Stimulated activated CD4-positive, alpha-beta T cell treated with anti-CD3 and anti-CD28 coated beads, Interleukin-12 subunit alpha, Interleukin-12 subunit beta, amount 100 ng/mL, for 24 hours (primary cell): ENCODE measurements at regions not wholly inside any gene's neighbourhood (a gene's known extent, or its start where the extent isn't known, plus 50 kb on each side); places are given as distances from the start of the nearest gene placed in this dataset.

ENCODE experiments used
- DNase-seq, 2 experiments: peaks; one replicate each; pipeline ENCODE4 v3.0.0-alpha.2; 2020; ENCODE audit warnings: low read depth in 2 of 2

DNA sequence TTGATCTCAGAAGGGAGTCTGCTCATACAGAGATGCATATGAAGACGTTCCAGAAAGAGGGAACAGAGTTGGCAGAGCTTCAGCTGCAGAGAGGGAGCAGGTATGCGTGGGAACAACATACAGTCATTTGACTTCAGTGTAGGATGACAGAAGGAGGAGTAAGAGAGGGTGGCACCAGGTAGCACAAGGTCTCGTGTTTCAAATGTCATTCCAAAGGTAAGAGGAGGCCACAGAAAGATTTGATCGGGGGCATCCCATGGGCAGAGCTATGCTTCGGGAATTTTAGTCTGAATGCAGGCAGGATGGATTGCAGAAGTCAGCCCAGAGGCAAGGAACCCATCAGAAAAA, 367.1 kb downstream of the CDK5RAP2 start:
- no peak for DNase-seq

DNA sequence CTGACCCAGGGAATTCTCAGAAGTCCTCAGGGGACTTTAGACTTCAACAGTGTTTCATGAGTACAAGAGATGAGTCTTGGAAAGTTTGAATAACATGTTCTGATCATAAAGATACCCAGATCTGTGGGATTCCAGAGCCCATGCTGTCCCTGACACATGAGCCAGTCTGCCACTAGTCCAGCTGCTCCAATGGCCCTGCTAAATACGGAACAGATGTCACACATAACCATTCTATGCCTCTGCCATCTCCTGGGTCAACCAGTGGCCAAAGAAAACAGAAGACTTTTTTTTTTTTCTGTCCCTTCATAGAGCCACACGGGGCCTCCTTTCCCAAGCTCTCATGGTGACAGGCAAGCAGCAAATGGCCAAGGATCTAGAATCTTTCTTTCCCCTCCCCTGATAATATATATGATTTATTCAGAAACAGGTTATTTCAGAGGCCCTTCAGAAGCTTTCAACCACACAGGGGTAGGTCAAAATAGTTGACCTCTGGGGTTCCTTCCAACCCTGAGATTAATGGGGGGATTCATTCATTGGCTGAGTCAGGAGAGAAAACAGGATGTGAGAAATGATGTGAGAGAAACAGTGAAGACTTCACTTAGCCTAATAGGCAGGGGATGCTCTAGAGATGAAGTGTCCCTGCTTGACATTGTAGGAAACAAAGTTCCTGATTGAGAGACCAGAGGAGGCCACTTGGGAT, 367.7 kb downstream of the CDK5RAP2 start:
- no peak for DNase-seq

DNA sequence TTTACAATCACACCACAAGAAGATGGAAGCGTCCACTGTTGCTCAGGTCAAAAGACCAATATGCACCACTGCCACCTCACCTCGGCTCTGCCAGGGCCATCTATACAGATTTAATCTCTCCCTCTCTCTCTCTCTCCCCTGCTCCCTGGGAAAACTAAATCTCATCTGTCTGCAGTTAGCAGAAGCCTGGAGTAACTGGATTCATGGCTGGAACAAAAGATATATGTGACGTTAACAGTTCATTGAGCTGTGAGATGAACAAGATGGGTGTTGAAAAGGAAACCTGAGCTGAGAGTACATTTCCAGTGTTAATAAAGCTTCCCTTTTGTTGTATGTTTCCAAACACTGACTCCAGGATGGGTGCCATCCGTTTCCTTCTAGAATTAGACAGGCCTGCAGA, 369.7 kb downstream of the CDK5RAP2 start:
- no peak for DNase-seq

DNA sequence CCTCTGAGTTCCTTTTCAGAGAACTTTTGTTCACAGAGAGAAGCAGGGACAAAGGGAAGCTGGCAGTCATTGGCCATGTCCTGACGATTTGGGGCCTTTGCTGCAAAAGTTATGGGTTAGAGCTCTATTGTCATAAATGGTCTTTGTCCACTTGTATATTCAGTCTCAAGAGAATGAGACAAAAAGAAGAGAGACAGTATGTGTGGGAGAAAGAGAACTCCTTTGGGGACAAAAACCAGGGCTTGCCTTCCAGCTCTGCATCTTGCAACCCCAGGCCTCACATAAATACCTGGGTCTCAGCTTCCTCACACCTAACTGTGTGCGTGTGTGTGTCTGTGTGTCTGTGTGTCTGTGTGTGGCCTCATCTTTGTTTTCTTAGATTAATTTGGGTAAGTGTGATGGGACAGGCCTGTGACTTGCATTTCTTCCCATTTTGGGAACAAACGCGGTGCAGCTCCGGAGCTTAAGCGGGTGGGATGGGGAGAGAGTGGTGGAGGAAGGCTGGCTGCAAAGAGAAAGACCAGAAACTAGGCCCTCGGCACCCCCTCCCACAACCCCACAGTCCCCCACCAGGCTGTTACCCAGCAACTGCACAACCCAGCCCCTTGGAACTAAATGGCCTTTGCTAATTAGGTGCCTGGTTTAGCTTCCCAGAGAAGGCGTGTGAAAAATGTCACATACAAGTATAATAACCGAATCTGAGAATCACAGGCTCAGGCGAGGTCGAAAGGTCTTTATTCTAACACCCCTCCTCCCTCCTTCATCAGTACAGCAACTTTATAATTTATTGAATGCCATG, 376.9 kb downstream of the CDK5RAP2 start:
- DNase-seq, result no peak

DNA sequence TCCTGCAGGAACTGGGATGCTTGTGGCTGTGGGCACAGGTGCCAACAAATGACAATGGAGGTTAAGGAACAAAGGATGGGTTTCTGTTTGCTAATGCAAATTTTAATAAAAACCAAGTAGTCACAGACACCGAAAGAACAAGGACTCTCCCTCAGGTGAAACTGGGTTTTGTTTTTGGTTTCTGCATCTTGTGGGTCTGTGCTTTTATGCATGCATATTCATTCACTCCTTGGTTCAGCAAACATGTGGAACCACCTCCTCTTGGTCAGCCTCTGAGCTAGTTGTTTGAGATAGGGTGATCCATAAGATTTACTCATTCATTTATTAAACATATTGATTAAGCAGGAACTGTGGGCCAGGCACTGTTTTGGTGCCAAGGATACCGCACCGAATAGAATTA, 381.9 kb downstream of the CDK5RAP2 start:
- no peak for DNase-seq

DNA sequence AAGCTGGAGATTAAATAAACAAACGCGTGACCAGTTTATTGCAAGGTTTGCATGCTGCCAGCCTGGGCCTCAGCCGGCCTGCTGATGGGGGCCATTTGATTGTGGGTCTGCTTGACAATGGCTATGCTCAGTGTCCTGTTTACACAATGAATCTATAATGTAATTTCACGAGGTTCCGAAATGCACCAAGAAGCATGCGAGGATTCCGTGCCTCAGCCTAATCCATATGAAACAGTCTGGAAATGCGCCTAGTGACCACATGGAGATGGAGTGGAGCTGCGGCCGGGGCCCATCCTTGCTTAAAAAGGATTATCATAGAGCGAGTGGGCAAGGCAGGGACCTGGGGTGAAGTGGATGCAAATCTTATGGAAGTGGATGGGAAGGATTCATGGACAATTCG, 382.4 kb downstream of the CDK5RAP2 start:
- DNase-seq, result no peak

DNA sequence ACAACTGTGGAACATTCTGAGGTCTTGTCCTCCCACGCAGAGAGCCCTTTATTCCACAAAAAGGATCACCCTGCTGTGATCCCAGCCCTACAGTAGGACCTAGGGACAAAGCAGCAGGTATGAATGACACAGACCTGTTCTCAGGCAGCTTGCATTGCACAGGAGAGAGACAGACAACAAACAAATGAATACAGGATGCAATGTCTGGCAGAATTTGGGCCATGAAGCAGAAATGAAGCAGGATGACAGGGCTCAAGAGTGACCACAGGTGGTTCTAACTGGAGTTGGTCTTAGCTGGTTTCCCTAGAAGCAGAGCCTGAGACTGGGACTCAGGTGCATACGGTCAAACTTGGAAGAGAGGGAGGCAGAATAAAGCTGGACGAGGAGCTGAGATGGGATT, 388.8 kb downstream of the CDK5RAP2 start:
- no peak for DNase-seq

DNA sequence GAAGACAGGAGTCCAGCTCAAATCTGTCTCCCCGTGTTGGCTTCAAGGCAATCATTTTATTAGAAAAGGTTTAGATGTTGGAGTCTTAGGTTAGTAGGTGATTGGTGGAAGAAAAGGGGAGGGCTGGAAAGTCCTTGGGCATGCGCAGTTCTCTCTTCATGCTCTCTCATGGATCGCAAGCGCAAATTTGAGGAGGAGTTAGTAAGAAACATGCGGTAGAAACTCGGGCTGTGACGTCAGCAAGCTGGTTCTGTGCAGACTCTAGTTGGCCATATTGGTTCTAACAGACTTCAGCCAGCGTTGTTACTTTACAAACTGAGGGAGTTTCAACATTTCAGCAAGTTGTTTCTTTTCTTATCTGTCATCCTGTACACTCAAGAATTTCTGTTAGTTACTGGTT, 392.2 kb downstream of the CDK5RAP2 start:
- DNase-seq, result no peak

DNA sequence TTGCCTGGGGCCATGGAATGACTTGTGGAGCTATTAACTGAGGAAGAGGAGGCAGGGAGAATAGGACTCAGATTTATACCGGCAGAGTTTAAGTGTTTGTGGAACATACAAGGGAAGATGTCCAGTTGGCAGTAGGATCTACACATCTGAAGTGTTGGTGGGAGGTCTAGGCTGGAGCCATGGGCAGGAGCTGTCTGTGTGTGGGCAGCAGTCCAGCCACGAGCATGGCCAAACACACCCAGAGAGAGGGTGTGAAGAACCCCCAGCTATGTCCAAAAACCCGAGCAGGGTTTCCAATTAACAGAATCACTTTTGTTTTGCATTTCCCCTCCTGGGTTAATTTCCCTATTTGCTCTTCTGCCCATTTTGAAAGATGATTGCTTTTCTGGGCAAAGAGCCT, 393.7 kb downstream of the CDK5RAP2 start:
- no peak for DNase-seq

DNA sequence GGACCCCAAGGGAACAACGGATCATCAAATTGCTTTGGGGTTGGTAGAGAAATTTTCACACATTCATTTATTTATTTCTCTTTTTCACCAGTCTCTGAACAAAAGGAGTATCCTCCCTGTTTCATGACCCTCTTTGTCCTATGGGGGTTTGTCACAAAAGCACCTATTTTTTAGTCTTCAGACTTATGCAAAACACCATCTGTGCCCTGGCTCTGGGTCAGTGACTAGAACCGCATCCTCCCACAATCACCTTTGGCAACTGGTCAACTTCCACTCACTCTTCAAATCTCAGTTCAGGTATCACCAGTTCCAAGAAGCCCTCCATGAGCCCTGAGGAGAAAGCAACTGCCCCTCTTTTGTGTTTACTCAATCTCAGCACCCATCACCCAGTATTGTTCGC, 395.7 kb downstream of the CDK5RAP2 start:
- no peak for DNase-seq

DNA sequence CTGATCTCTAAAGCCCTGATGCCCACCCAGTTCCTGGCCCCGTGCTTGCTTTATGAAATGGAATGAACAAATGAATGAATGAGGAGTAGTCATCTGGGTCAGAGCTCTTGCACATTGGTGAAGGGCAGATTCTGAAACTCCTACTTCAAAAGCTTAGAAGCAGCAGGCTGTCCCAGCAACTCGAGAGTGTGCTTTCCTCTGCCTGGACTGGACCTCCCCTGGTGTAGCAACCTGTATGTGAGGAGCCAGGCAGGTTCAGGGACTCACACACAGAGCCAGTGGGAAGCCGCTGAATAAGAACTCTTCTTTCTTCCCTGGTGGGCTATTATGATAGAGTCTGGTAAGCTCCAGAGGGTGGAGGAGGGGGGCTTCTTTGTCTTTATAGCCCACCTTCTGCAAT, 396.4 kb downstream of the CDK5RAP2 start:
- no peak for DNase-seq

DNA sequence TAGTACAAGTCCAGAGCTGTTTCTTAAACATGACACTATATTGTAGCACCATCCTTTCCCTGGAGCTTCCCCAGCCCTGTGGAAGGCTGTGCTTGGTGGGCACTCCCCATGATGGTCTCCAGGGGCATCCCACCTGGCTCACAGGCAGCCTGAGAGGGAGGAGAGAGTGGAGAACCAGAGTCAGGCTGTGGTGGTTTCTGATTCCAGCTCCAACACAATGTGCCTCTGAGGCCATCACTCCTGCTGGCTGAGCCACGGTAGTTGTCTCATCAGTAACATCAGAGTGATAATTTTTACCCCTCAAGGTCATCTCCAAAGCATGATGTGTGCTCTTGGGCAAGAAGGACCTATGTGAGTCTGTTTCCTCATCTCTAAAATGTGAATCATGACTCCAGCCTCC, 398.0 kb downstream of the CDK5RAP2 start:
- DNase-seq, result no peak

DNA sequence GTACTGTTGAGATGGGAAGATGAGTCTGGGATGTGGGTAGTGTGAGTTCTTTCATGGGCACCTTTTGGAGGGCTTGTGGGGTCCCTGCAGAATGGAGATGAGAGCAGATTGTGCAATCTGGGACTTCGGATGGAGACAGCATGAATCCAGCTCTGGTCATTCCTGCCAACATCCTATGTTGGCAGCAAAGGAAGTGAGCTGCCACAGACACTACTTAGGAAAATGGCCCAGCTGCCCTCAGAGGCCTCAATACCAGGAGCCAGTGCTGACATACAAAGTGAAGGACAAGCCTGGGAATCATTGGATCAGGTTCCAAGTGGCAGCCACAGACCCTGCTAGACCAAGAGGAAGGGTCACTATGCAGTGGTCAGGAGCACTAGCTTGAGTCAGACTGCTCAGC, 402.8 kb downstream of the CDK5RAP2 start:
- no peak for DNase-seq

DNA sequence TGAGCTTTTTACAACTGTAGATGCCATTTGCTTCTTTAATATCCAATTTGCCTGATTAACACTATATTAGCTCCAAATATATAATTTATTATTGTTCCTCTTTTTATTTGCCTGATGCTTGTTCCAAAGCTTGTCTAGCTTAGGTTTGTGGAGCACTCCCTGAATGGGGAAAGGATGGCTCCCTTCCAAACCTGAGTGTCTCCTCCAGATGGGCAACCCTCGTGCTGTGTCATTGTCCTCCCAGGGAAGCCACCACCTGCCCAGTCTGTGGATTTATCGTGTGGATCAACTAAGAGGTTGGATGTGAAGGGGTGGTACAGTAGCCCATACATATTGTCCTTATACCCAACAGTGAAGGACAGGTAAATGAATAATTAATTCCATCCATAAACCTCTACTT, 404.9 kb downstream of the CDK5RAP2 start:
- no peak for DNase-seq

DNA sequence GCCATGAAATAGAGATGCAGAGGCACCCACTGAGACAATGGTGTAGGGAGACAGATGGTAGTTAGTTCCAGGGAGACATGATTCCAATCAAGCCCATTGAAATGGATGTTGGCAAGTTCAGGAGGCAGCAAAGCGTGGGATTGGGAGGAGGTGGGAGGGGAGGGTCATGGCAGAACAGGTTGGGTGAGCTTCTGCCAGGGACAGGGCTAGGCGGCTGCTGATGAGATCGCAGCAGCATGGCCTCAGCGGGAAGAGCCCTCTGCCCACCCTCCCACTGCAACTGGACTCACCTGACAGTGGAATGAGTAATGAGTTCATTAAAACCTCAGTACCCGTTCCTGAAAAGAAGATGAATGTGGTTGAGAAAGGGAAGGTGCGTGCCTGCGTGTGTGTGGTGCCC, 418.2 kb downstream of the CDK5RAP2 start:
- DNase-seq, result no peak

DNA sequence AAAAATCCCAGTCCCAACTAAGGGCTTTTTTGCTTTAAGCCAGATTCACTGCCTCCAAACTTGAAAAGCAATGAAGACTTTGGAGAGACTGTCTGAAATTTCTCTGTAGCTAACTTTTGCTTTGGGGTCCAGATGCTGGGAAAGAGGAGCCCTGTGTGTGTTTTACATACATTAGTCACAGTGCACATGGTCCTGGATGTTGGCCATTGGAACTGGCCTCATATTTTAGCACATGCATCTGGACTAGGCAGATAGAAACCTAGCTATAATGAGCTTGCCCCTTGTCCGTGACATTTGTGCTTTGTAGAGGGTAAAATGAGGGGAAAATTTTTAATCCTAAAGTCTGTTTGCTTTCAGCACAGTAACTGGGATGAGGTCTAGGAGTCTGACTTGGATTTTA, 421.7 kb downstream of the CDK5RAP2 start:
- no peak for DNase-seq

DNA sequence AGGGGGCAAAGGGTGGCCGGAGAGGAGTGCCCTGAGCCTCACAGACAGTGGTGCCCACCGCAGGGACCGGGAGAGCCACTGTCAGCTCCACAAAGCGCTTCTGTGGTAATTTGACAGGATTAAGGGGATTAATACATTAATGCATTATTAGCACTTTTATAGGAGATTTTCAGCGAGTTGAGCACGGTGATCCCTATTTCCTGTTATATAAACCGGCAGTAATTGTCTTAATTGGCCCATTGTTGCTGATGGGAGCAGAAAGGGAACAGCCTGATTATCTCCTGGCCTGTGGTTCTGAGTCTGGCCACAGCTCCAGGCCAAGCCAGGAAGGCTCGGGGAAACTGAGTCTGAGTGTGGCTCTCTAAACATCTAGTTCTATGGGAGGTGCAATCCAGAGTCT, 423.6 kb downstream of the CDK5RAP2 start:
- no peak for DNase-seq

DNA sequence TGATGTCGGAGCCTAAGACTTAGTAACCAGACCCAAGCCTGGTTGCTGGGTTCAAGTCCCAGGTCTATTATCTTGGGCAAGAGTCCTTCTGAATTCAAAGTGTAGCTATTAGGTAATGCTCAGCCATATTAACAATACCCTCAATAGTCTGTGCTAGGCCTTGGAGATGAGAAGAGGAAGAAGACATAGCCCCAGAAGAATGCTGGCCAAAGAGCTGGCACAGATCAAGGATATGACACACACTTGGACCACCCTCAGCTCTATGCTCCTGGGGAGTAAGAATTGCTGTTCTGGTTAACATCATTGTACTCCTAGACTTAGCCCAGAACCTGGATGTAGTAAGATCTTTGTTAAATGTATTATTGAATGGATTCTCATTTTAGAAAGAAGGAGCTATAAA, 426.7 kb downstream of the CDK5RAP2 start:
- no peak for DNase-seq

DNA sequence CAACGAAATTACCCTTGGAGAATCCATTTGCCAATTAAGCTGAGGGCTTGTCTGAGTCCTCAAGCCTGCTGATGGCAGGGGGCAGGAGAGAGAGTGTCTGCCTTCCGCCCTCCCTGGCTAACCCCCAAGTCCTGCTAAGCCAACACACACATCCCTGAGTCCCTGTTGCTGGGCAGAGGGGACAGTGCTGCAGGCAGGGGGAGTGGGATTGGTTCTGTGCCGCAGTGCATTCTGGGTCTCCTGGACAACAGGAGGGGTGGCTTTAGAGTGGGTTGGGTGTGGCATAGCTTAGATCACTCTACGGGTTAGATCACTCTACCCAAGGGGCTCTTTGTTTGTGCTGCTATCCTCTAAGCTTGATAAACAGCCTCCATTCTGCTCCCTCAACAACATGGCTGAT, 427.7 kb downstream of the CDK5RAP2 start:
- DNase-seq, result no peak

DNA sequence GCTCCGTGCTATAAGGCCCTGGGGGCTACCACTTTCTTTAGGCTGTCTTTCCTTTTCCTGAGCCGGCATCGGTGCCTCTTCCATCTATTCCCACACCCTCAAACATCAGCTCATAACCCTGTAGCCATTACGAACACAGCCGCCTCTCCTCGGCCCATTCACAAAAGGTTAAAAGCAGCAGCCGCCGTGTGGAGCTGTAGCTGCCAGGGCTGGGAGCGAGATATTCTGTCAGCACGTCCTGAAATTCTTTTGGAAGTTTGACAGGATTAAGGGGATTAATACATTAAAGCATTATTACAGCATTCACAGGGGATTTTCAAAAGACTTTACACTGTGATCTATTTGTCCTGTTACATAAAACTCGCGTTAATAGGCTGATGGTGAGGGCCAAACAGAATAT, 428.2 kb downstream of the CDK5RAP2 start:
- DNase-seq, result no peak

DNA sequence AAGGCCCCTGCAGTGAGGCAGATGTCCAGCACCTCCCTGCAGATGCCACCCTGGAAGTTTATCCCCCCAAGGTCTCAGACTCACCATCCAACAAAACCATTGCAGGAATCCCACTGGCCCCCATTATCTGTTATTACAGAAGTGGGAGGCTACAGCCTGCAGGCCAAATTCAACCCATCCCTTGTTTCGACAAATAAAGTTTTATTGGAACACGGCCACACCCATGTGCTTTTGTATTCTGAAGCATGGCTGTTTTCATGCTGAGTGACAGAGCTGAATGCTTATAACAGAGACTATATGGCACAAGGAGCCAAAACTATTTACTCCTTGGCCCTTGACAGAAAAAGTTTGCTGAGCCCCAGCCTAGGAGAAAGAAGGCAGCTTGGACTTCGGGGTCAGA, 428.8 kb downstream of the CDK5RAP2 start:
- no peak for DNase-seq

DNA sequence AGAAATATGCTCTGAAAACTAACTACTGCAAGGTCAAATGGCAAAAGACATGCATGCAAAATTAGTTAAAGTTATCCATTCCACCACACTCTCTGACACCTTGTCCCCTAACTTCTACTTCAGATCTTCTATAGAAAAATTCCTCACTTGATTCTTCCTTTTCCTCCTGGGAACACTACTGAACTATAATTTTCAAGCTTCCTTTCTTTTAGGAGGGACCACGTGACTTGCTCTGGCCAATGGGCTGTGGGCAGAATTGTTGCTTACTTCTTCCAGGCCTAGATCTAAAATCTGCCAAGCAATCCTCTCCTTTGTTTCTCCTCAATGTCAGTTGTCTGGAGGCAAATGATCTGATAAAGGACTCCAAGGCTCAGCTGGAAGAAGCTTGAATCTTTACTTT, 441.0 kb downstream of the CDK5RAP2 start:
- DNase-seq, result no peak

DNA sequence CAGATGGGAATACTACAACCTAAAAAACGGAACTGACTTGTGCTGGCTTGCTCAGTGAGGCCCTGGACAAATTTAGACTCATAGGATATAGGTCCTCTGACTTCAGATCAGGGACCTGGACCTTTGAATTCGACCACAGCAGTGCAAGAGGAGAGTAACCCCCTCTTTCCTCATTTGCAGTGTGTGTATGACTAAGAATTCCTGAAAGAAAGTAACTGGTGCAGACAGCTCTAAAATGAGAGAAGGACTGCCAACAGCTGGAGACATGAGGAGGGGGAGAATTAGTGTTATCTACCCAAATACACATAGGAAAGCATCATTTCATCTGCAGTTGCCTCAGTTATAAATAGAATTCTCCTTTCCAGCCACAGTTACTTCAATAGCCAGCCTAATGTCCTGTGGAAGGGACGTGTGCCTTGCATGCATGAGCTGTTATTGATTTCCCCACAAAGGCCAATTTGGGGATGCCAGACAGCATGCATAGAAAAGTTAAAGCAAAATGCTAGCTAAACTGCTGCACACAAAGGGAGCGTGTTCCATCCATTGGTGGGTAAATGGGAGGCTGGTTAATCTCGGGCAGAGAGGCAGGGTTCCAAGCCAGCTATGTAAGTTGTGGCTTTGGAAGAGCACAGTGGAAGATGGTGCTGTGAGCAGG, 442.7 kb downstream of the CDK5RAP2 start:
- DNase-seq, result no peak
